ENCODE measurements at regions not wholly inside any gene's neighbourhood (a gene's known extent, or its start where the extent isn't known, plus 50 kb on each side); places are given as distances from the start of the nearest gene placed in this dataset.

GRCh38 chr2:120646994-120647393, 88.7 kb upstream of the GLI2 start:
- TF ChIP-seq CTCF (IDR thresholded peaks at IDR 0.05) = no peak

GRCh38 chr2:120647487-120647886, 88.2 kb upstream of the GLI2 start:
- TF ChIP-seq CTCF (IDR thresholded peaks at IDR 0.05) = no peak

- no peak for TF ChIP-seq CTCF (IDR thresholded peaks at IDR 0.05)
Observed at GRCh38 chr2:120650022-120650644, 85.5 kb upstream of the GLI2 start.

GRCh38 chr2:120651818-120652217, 83.8 kb upstream of the GLI2 start:
- TF ChIP-seq CTCF (IDR thresholded peaks at IDR 0.05) = no peak

GRCh38 chr2:120653046-120653445, 82.6 kb upstream of the GLI2 start:
- TF ChIP-seq CTCF (IDR thresholded peaks at IDR 0.05) = no peak

- no peak for TF ChIP-seq CTCF (IDR thresholded peaks at IDR 0.05)
Observed at GRCh38 chr2:120653871-120654270, 81.8 kb upstream of the GLI2 start.

- no peak for TF ChIP-seq CTCF (IDR thresholded peaks at IDR 0.05)
Observed at GRCh38 chr2:120654381-120655134, 81.1 kb upstream of the GLI2 start.
